H9 (cell line): ENCODE measurements at regions not wholly inside any gene's neighbourhood (a gene's known extent, or its start where the extent isn't known, plus 50 kb on each side); places are given as distances from the start of the nearest gene placed in this dataset.

Experiments
- DNase-seq: peaks from one replicate; pipeline ENCODE4 v3.0.0-alpha.2; 2017
- H2AFZ ChIP-seq: one replicate; pipeline ENCODE4 v1.6.1; 2013; ENCODE audit warnings: mild to moderate bottlenecking, low read length, control low read depth, moderate library complexity
- H2AK5ac ChIP-seq: 2 replicates; pipeline ENCODE4 v1.6.1; 2013; ENCODE audit warnings: low read length, control low read depth, mixed read lengths; ENCODE audit not compliant: insufficient read length
- H2BK120ac ChIP-seq: one replicate; pipeline ENCODE4 v1.6.1; 2013; ENCODE audit warnings: low read depth, mild to moderate bottlenecking, low read length, control low read depth, inconsistent platforms; ENCODE audit not compliant: poor library complexity, severe bottlenecking
- H2BK12ac ChIP-seq: 2 replicates; pipeline ENCODE4 v1.6.1; 2013; ENCODE audit warnings: low read length, control low read depth, mixed read lengths, low read depth; ENCODE audit not compliant: insufficient read length
- H2BK15ac ChIP-seq: 2 replicates; pipeline ENCODE4 v1.6.1; 2013; ENCODE audit warnings: low read depth, low read length, control low read depth
- H2BK20ac ChIP-seq: one replicate; pipeline ENCODE4 v1.6.1; 2013; ENCODE audit warnings: low read depth, mild to moderate bottlenecking, low read length, control low read depth, inconsistent platforms; ENCODE audit not compliant: poor library complexity, severe bottlenecking
- H2BK5ac ChIP-seq: 2 replicates; pipeline ENCODE4 v1.6.1; 2013; ENCODE audit warnings: low read length, control low read depth, mixed read lengths; ENCODE audit not compliant: insufficient read length
- H3K14ac ChIP-seq: 2 replicates; pipeline ENCODE4 v1.6.1; 2013; ENCODE audit warnings: low read length, control low read depth; ENCODE audit not compliant: insufficient read depth
- H3K18ac ChIP-seq: 2 replicates; pipeline ENCODE4 v1.6.1; 2013; ENCODE audit warnings: low read depth, mild to moderate bottlenecking, mixed read lengths, low read length, control low read depth; ENCODE audit not compliant: insufficient read length
- H3K23ac ChIP-seq: 2 replicates; pipeline ENCODE4 v1.6.1; 2013; ENCODE audit warnings: low read length, control low read depth, mixed read lengths, low read depth; ENCODE audit not compliant: insufficient read length
- H3K23me2 ChIP-seq: 2 replicates; pipeline ENCODE4 v1.6.1; 2013; ENCODE audit warnings: low read depth, mild to moderate bottlenecking, mixed read lengths, low read length, control low read depth; ENCODE audit not compliant: insufficient read length, poor library complexity, severe bottlenecking
- H3K27ac ChIP-seq: 2 replicates; pipeline ENCODE4 v1.5.1; 2013; ENCODE audit warnings: low read length, control low read depth, mixed read lengths, low read depth; ENCODE audit not compliant: insufficient read length
- H3K27me3 ChIP-seq: 2 replicates; pipeline ENCODE4 v1.6.1; 2013; ENCODE audit warnings: low read length, control low read depth, inconsistent platforms; ENCODE audit not compliant: insufficient read depth
- H3K4ac ChIP-seq: 2 replicates; pipeline ENCODE4 v1.6.1; 2013; ENCODE audit warnings: low read depth, mild to moderate bottlenecking, control low read depth, inconsistent platforms, low read length, moderate library complexity
- H3K4me1 ChIP-seq: 2 replicates; pipeline ENCODE4 v1.6.1; 2013; ENCODE audit warnings: low read length, control low read depth, inconsistent platforms; ENCODE audit not compliant: insufficient read depth
- H3K4me2 ChIP-seq: 2 replicates; pipeline ENCODE4 v1.6.1; 2013; ENCODE audit warnings: low read length, control low read depth, mixed read lengths; ENCODE audit not compliant: insufficient read length, insufficient read depth
- H3K56ac ChIP-seq: 2 replicates; pipeline ENCODE4 v1.6.1; 2013; ENCODE audit warnings: low read depth, mild to moderate bottlenecking, mixed read lengths, low read length, control low read depth; ENCODE audit not compliant: insufficient read length
- H3K79me1 ChIP-seq: 2 replicates; pipeline ENCODE4 v1.6.1; 2013; ENCODE audit warnings: low read depth, mild to moderate bottlenecking, moderate library complexity, low read length, control low read depth, inconsistent platforms; ENCODE audit not compliant: insufficient read depth, poor library complexity, severe bottlenecking
- H3K79me2 ChIP-seq: 2 replicates; pipeline ENCODE4 v1.6.1; 2013; ENCODE audit warnings: low read length, control low read depth, inconsistent platforms; ENCODE audit not compliant: insufficient read depth
- H3K9ac ChIP-seq: 2 replicates; pipeline ENCODE4 v1.6.1; 2013; ENCODE audit warnings: low read length, control low read depth, mixed read lengths; ENCODE audit not compliant: insufficient read length; ENCODE audit errors: extremely low read depth
- H3K9me3 ChIP-seq: one replicate; pipeline ENCODE4 v1.6.1; 2013; ENCODE audit warnings: low read depth, low read length, inconsistent platforms; ENCODE audit not compliant: control insufficient read depth
- H3T11ph ChIP-seq: one replicate; pipeline ENCODE4 v1.6.1; 2013; ENCODE audit warnings: mild to moderate bottlenecking, low read length, control low read depth, inconsistent platforms
- H4K20me1 ChIP-seq: one replicate; pipeline ENCODE4 v1.6.1; 2013; ENCODE audit not compliant: control insufficient read depth, insufficient read length, insufficient read depth
- H4K5ac ChIP-seq: 2 replicates; pipeline ENCODE4 v1.6.1; 2013; ENCODE audit warnings: low read depth, mild to moderate bottlenecking, mixed read lengths, low read length, control low read depth; ENCODE audit not compliant: insufficient read length
- H4K8ac ChIP-seq: replicated peaks from 2 replicates; pipeline ENCODE4 v1.6.1; 2013; ENCODE audit warnings: low read length, control low read depth, mixed read lengths, low read depth; ENCODE audit not compliant: insufficient read length
- H4K91ac ChIP-seq: 2 replicates; pipeline ENCODE4 v1.6.1; 2013; ENCODE audit warnings: low read depth, mild to moderate bottlenecking, moderate library complexity, mixed read lengths, low read length, control low read depth; ENCODE audit not compliant: insufficient read length
- H3K27ac Mint-ChIP-seq, 3 experiments: 2 replicates in 2 of 3; 3 replicates in 1 of 3; pipeline ENCODE4 v1.8.0; 2020 to 2021; ENCODE audit warnings: mixed read lengths in 3 of 3, mild to moderate bottlenecking in 1 of 3, moderate library complexity in 1 of 3
- H3K27me3 Mint-ChIP-seq: 2 replicates; pipeline ENCODE4 v1.8.0; 2021; ENCODE audit warnings: low read depth, mild to moderate bottlenecking, moderate library complexity, mixed read lengths
- H3K36me3 Mint-ChIP-seq, 3 experiments: 2 replicates in 2 of 3; 3 replicates in 1 of 3; pipeline ENCODE4 v1.8.0; 2020 to 2021; ENCODE audit warnings: low read depth in 3 of 3, mixed read lengths in 3 of 3; ENCODE audit not compliant: insufficient read depth in 1 of 3
- H3K4me1 Mint-ChIP-seq, 2 experiments: 2 replicates each; pipeline ENCODE4 v1.8.0; 2020; ENCODE audit warnings: mixed read lengths in 2 of 2
- H3K4me3 Mint-ChIP-seq, 2 experiments: 2 replicates in 1 of 2; 3 replicates in 1 of 2; pipeline ENCODE4 v1.8.0; 2020 to 2021; ENCODE audit warnings: mild to moderate bottlenecking in 2 of 2, mixed read lengths in 2 of 2, moderate library complexity in 1 of 2
- H3K9me3 Mint-ChIP-seq, 2 experiments: 2 replicates in 1 of 2; 3 replicates in 1 of 2; pipeline ENCODE4 v1.8.0; 2020; ENCODE audit warnings: mild to moderate bottlenecking in 2 of 2, mixed read lengths in 2 of 2, moderate library complexity in 1 of 2
- CTCF ChIP-seq: fragments of 200-600 bp; sonication (generic); conservative IDR thresholded peaks from 3 replicates; pipeline ENCODE4 v1.8.0; 2021; ENCODE audit warnings: antibody characterized with exemption, mild to moderate bottlenecking

- H3K9me3 ChIP-seq, result no peaks in the 10 kb centered on the region
- peaks cover 13% of the 10 kb centered on the region for H3K27me3 Mint-ChIP-seq
- no peak overlapping the region for H2BK20ac ChIP-seq
- no peak overlapping the region for H2BK15ac ChIP-seq
- no peaks in the 10 kb centered on the region for H3K4me1 ChIP-seq
- H3K18ac ChIP-seq, result no peak overlapping the region
- no peaks in the 10 kb centered on the region for H3K36me3 Mint-ChIP-seq
- no peak for TF ChIP-seq CTCF
- no peaks in the 10 kb centered on the region for H3K79me1 ChIP-seq
- H3K23ac ChIP-seq, result no peak overlapping the region
- H3K27ac ChIP-seq, result no peak overlapping the region
- H3T11ph ChIP-seq, result no peak overlapping the region
- no peak overlapping the region for H3K56ac ChIP-seq
- no peaks in the 10 kb centered on the region for H3K27me3 ChIP-seq
- no peak for DNase-seq
- no peak overlapping the region for H2BK12ac ChIP-seq
- H2BK5ac ChIP-seq, result no peak overlapping the region
- no peak overlapping the region for H3K27ac Mint-ChIP-seq
- no peak overlapping the region for H3K4ac ChIP-seq
- H3K14ac ChIP-seq, result no peak overlapping the region
- H4K5ac ChIP-seq, result no peak overlapping the region
- H3K23me2 ChIP-seq, result no peaks in the 10 kb centered on the region
- no peak overlapping the region for H4K91ac ChIP-seq
- H3K9ac ChIP-seq, result no peak overlapping the region
- no peak overlapping the region for H2BK120ac ChIP-seq
- no peak overlapping the region for H3K4me3 Mint-ChIP-seq
- H2AK5ac ChIP-seq, result no peak overlapping the region
- H3K9me3 Mint-ChIP-seq, result no peaks in the 10 kb centered on the region; a peak in 1 of 5 replicates
- no peaks in the 10 kb centered on the region for H4K20me1 ChIP-seq
- no peak overlapping the region for H3K4me2 ChIP-seq
- no peak overlapping the region for H2AFZ ChIP-seq
- H4K8ac ChIP-seq, result no peak overlapping the region
- no peaks in the 10 kb centered on the region for H3K79me2 ChIP-seq
- no peaks in the 10 kb centered on the region for H3K4me1 Mint-ChIP-seq
Observed at GRCh38 chr15:87804451-87804850, 452.1 kb downstream of the NTRK3 start.
